ENCODE measurements at regions not wholly inside any gene's neighbourhood (a gene's known extent, or its start where the extent isn't known, plus 50 kb on each side); places are given as distances from the start of the nearest gene placed in this dataset.

DNA sequence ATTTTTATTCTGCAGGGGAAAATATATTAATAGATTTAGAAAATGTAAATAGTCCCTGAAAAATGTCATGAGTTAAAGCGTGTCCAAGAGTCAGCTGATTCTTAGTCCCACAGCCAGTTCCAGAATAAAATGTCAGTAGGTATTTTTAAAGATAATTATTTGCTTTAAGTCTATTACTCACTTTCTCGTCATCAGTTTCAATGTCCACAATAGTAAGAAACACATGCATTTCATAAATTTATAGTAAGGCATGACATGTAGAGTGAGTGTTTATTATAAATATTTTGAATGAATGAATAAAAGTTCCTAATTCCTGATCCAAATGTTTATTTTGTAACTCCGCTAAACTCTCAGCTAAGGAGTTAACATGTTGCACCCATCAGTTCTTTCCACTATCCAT is 1044.0 kb upstream of the PIK3C3 start:
- no peak overlapping the region for H3K4me3 ChIP-seq
- H3K36me3 ChIP-seq, result no peaks in the 10 kb centered on the region
- H3K4me1 ChIP-seq (ENCODE audit: insufficient read depth), result no peaks in the 10 kb centered on the region
- H3K27me3 ChIP-seq, result no peaks in the 10 kb centered on the region
- WGBS, 3 donors, result 51 to 64% (median 59%) methylated on average over 3 of the region's 3 CpGs
- H3K9me3 ChIP-seq, result no peaks in the 10 kb centered on the region
- intact Hi-C loops (cut with DNase I), result no loop called here
- TF ChIP-seq, protein P1, sequence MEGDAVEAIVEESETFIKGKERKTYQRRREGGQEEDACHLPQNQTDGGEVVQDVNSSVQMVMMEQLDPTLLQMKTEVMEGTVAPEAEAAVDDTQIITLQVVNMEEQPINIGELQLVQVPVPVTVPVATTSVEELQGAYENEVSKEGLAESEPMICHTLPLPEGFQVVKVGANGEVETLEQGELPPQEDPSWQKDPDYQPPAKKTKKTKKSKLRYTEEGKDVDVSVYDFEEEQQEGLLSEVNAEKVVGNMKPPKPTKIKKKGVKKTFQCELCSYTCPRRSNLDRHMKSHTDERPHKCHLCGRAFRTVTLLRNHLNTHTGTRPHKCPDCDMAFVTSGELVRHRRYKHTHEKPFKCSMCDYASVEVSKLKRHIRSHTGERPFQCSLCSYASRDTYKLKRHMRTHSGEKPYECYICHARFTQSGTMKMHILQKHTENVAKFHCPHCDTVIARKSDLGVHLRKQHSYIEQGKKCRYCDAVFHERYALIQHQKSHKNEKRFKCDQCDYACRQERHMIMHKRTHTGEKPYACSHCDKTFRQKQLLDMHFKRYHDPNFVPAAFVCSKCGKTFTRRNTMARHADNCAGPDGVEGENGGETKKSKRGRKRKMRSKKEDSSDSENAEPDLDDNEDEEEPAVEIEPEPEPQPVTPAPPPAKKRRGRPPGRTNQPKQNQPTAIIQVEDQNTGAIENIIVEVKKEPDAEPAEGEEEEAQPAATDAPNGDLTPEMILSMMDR (IDR thresholded peaks at IDR 0.05), result no peak
- TF ChIP-seq POLR2A (IDR thresholded peaks at IDR 0.05) (no peak), EP300 (IDR thresholded peaks at IDR 0.05) (no peak)
- no peak overlapping the region for H3K27ac ChIP-seq
- no peak for DNase-seq

DNA sequence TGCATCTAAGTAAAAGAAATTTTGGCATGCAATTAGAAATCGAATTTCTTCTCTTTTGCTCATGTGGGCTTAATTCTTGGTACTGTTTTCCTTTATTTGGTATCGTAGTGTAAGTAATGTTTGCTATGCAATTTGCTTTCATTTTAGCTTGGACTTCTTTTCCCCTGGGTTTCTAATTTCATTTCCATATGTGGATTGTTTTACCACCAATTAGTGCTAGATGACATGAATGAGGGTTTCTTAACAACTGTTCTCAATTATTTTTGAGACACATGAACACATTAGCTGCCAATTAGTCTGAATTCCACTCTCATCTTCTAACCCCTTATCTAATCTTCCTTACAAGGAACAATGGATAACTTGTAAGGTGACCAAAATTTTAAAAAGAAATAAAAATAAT is 1047.2 kb upstream of the PIK3C3 start:
- WGBS, 3 donors, result 16 to 28% (median 18%) methylated on average over 2 of the region's 2 CpGs
- intact Hi-C loops (cut with DNase I), result no loop called here
- no peak for DNase-seq
- Histone ChIP-seq H3K9me3 (no peaks in the 10 kb centered on the region), H3K4me3 (no peak overlapping the region), H3K4me1 (ENCODE audit: insufficient read depth) (no peaks in the 10 kb centered on the region), H3K36me3 (no peaks in the 10 kb centered on the region), H3K27me3 (no peaks in the 10 kb centered on the region), H3K27ac (no peak overlapping the region)
- TF ChIP-seq, protein P1 (IDR thresholded peaks at IDR 0.05), result no peak
- TF ChIP-seq POLR2A (IDR thresholded peaks at IDR 0.05), result no peak
- TF ChIP-seq EP300 (IDR thresholded peaks at IDR 0.05), result no peak

DNA sequence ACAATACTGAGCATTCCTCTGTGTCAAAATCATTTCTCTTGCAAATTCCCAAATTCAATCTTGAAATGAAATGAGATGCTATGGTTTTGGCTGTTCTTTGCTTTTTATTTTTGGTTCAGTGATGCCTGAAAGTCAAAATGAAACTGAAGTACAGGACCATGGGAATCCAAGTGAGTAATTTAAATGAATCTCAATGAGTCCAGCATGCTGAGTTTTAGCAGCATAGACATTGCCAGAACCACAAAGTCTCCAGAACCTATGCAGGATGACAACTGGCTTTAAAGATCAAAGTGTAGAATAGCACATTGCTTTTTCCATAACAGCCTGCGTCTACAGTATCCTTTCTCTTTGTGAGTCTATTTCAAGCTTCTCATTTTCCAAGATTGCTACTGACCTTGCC is 1050.7 kb upstream of the PIK3C3 start:
- no peaks in the 10 kb centered on the region for H3K27me3 ChIP-seq
- 0% methylated on average over 1 of the region's 1 CpG for WGBS, 3 donors
- no peaks in the 10 kb centered on the region for H3K4me1 ChIP-seq (ENCODE audit: insufficient read depth)
- no peaks in the 10 kb centered on the region for H3K36me3 ChIP-seq
- intact Hi-C loops (cut with DNase I), result no loop called here
- no peaks in the 10 kb centered on the region for H3K9me3 ChIP-seq
- DNase-seq, result no peak
- H3K27ac ChIP-seq, result no peak overlapping the region
- no peak overlapping the region for H3K4me3 ChIP-seq
- TF ChIP-seq POLR2A (IDR thresholded peaks at IDR 0.05) (no peak), EP300 (IDR thresholded peaks at IDR 0.05) (no peak)
- TF ChIP-seq, protein P1 (IDR thresholded peaks at IDR 0.05), result no peak

DNA sequence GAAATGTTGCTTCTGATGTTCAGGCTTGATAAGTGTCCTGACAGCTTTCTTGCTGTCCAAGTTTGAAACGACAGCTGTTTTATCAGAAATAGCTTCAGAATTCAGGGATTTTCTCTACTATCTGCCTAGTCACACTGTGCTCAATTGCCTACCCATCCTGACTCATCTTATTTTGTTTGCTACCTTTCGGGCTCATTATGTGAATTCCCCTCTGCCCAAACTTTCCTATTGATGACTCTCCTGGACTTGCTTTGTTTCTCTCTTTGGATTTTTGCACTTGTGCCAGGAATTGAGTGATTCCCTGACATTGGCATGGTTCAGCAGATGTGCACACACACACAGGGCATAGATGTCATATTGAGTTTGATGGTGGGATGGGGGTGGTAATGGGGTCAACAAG is 1052.6 kb upstream of the PIK3C3 start:
- Histone ChIP-seq H3K27ac (no peak overlapping the region), H3K4me1 (ENCODE audit: insufficient read depth) (no peaks in the 10 kb centered on the region), H3K9me3 (no peaks in the 10 kb centered on the region), H3K27me3 (no peaks in the 10 kb centered on the region), H3K4me3 (no peak overlapping the region), H3K36me3 (no peaks in the 10 kb centered on the region)
- TF ChIP-seq POLR2A (IDR thresholded peaks at IDR 0.05) (no peak), EP300 (IDR thresholded peaks at IDR 0.05) (no peak)
- TF ChIP-seq, protein P1 (IDR thresholded peaks at IDR 0.05), result no peak
- no peak for DNase-seq
- 82 to 89% (median 82%) methylated on average over 2 of the region's 2 CpGs for WGBS, 3 donors
- intact Hi-C loops (cut with DNase I), result no loop called here

DNA sequence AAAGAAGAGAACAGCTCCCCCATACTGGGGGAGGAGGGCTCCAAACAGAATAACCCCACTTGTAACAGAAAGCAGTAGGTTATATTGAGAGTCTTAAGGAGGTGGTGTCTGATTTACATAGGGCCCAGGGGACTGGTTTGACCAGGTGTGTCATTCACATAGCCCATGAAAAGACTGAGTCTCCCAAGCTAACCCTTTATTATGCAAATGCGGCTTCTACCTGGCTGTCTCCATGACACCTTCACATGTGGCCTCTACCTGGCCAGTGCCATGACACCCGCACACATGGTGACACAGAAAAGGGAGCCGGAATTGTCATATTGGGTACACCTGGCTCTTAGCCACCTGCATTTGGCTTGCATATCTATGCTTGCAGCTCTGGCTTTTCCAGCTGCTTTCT is 1057.2 kb upstream of the PIK3C3 start:
- no peak for TF ChIP-seq EP300 (IDR thresholded peaks at IDR 0.05)
- TF ChIP-seq, protein P1 (IDR thresholded peaks at IDR 0.05), result no peak
- no peak for TF ChIP-seq POLR2A (IDR thresholded peaks at IDR 0.05)
- no peak overlapping the region for H3K4me3 ChIP-seq
- no peak overlapping the region for H3K27ac ChIP-seq
- H3K4me1 ChIP-seq (ENCODE audit: insufficient read depth), result no peaks in the 10 kb centered on the region
- H3K27me3 ChIP-seq, result no peaks in the 10 kb centered on the region
- DNase-seq, result no peak
- no peaks in the 10 kb centered on the region for H3K36me3 ChIP-seq
- no peaks in the 10 kb centered on the region for H3K9me3 ChIP-seq
- WGBS, 3 donors, result 89 to 93% (median 92%) methylated on average over 3 of the region's 3 CpGs
- intact Hi-C loops (cut with DNase I), result no loop called here

Data from ovary (tissue), 7 donors.